CD4-positive, CD25-positive, alpha-beta regulatory T cell (primary cell): ENCODE measurements at regions not wholly inside any gene's neighbourhood (a gene's known extent, or its start where the extent isn't known, plus 50 kb on each side); places are given as distances from the start of the nearest gene placed in this dataset.
"Not testable (repeated sequence)": the region's sequence is repeated elsewhere in the genome, so short reads cannot be mapped to it uniquely, and the experiment has no call there.

Experiments used
- ATAC-seq, 2 donors: fragments of 150-1000 bp; cut with Tn5 transposase; one replicate each; pipeline ENCODE4 v1.10.0; 2021; ENCODE audit warnings: low read depth in 2 of 2, moderate number of reproducible peaks in 2 of 2, moderate library complexity in 1 of 2
- DNase-seq, 3 donors: peaks; one replicate each; pipeline versions ENCODE4 v3.0.0 to v3.0.0-alpha.2; 2012 to 2022; ENCODE audit warnings: mixed read lengths in 1 of 3
- H3K27ac ChIP-seq: one replicate; pipeline ENCODE4 v1.7.0; 2013; ENCODE audit warnings: mild to moderate bottlenecking, low read length; ENCODE audit not compliant: insufficient read depth, poor library complexity, severe bottlenecking
- H3K27me3 ChIP-seq: one replicate; pipeline ENCODE4 v1.7.0; 2013; ENCODE audit warnings: low read length; ENCODE audit not compliant: control insufficient read depth, insufficient read depth
- H3K36me3 ChIP-seq: one replicate; pipeline ENCODE4 v1.7.0; 2013; ENCODE audit warnings: mild to moderate bottlenecking, low read length, moderate library complexity; ENCODE audit not compliant: control insufficient read depth, insufficient read depth
- H3K4me1 ChIP-seq: 2 replicates; pipeline ENCODE4 v1.7.0; 2013; ENCODE audit warnings: mild to moderate bottlenecking, low read length; ENCODE audit not compliant: insufficient read depth, control insufficient read depth, poor library complexity, severe bottlenecking
- H3K4me3 ChIP-seq: one replicate; pipeline ENCODE4 v1.7.0; 2013; ENCODE audit warnings: low read depth, mild to moderate bottlenecking, low read length, moderate library complexity
- H3K9me3 ChIP-seq, 2 experiments: 1 replicate in 1 of 2; 2 replicates in 1 of 2; pipeline ENCODE4 v1.7.0; 2013; ENCODE audit warnings: low read length in 2 of 2, mild to moderate bottlenecking in 1 of 2, moderate library complexity in 1 of 2; ENCODE audit not compliant: control insufficient read depth in 2 of 2
- H3K27ac Mint-ChIP-seq, 3 donors: one replicate each; pipeline ENCODE4 v1.8.0; 2020 to 2022; ENCODE audit warnings: mild to moderate bottlenecking in 3 of 3, mixed read lengths in 3 of 3, moderate library complexity in 2 of 3
- H3K27me3 Mint-ChIP-seq: one replicate; pipeline ENCODE4 v1.8.0; 2022; ENCODE audit warnings: mild to moderate bottlenecking, mixed read lengths
- H3K36me3 Mint-ChIP-seq: one replicate; pipeline ENCODE4 v1.8.0; 2020; ENCODE audit warnings: mixed read lengths
- H3K4me1 Mint-ChIP-seq, 4 donors: one replicate each; pipeline ENCODE4 v1.8.0; 2020 to 2022; ENCODE audit warnings: mixed read lengths in 4 of 4, mild to moderate bottlenecking in 1 of 4
- H3K4me3 Mint-ChIP-seq, 4 donors: one replicate each; pipeline ENCODE4 v1.8.0; 2020 to 2022; ENCODE audit warnings: mild to moderate bottlenecking in 4 of 4, mixed read lengths in 4 of 4, moderate library complexity in 3 of 4
- H3K9me3 Mint-ChIP-seq, 7 donors: one replicate each; pipeline ENCODE4 v1.8.0; 2020 to 2022; ENCODE audit warnings: mixed read lengths in 7 of 7, mild to moderate bottlenecking in 3 of 7, moderate library complexity in 2 of 7

GRCh38 chr5:120320626-120321025 lies 143.5 kb upstream of the PRR16 start:
- peaks cover 0 to 8% (median 3%) of the 10 kb centered on the region in 7 donors for H3K9me3 Mint-ChIP-seq
- H3K27me3 ChIP-seq: no peaks in the 10 kb centered on the region
- no peaks in the 10 kb centered on the region for H3K4me1 ChIP-seq
- no peak overlapping the region for H3K27ac ChIP-seq
- H3K4me3 Mint-ChIP-seq: no peak overlapping the region
- no peaks in the 10 kb centered on the region for H3K36me3 Mint-ChIP-seq
- no peak overlapping the region for H3K4me3 ChIP-seq
- no peak for DNase-seq
- no peaks in the 10 kb centered on the region for H3K4me1 Mint-ChIP-seq
- no peaks in the 10 kb centered on the region for H3K36me3 ChIP-seq
- no peaks in the 10 kb centered on the region for H3K27me3 Mint-ChIP-seq
- no peak overlapping the region for H3K27ac Mint-ChIP-seq
- no peak for ATAC-seq
- H3K9me3 ChIP-seq: no peaks in the 10 kb centered on the region

DNA sequence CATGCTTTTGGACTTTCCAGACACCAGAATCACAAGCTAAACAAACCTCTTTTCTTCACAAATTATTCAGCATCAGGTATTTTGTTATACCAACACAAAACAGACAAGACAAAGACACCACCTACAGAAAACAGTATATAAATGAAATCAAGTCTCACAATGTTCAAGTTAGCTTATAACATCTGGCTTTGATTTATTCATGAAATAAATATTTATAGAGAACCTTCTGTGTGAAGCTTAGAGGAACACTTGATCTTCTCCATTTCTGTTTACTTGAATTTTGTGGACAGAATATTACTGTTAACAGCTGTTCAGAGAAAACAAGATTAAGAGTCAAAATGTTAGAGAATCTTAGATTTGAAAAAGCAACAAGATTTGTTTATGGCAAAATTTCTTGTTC lies 137.4 kb upstream of the PRR16 start:
- no peak overlapping the region for H3K4me3 Mint-ChIP-seq
- no peaks in the 10 kb centered on the region for H3K9me3 ChIP-seq
- no peaks in the 10 kb centered on the region for H3K36me3 ChIP-seq
- no peaks in the 10 kb centered on the region for H3K27me3 ChIP-seq
- DNase-seq (no peak), ATAC-seq (no peak)
- peaks cover 0 to 20% (median 5%) of the 10 kb centered on the region in 7 donors for H3K9me3 Mint-ChIP-seq
- no peak overlapping the region for H3K27ac Mint-ChIP-seq
- no peaks in the 10 kb centered on the region for H3K4me1 ChIP-seq
- H3K4me3 ChIP-seq: no peak overlapping the region
- H3K27me3 Mint-ChIP-seq: no peaks in the 10 kb centered on the region
- H3K36me3 Mint-ChIP-seq: no peaks in the 10 kb centered on the region
- H3K27ac ChIP-seq: no peak overlapping the region
- no peaks in the 10 kb centered on the region for H3K4me1 Mint-ChIP-seq

- no peaks in the 10 kb centered on the region for H3K27me3 ChIP-seq
- Mint-ChIP-seq H3K4me3 (no peak overlapping the region), H3K9me3 (peaks cover 0 to 20% (median 5%) of the 10 kb centered on the region in 7 donors), H3K27me3 (no peaks in the 10 kb centered on the region), H3K36me3 (no peaks in the 10 kb centered on the region), H3K27ac (no peak overlapping the region), H3K4me1 (no peaks in the 10 kb centered on the region)
- no peaks in the 10 kb centered on the region for H3K4me1 ChIP-seq
- H3K36me3 ChIP-seq: no peaks in the 10 kb centered on the region
- ATAC-seq: no peak
- no peak overlapping the region for H3K4me3 ChIP-seq
- H3K9me3 ChIP-seq: no peaks in the 10 kb centered on the region
- DNase-seq: no peak
- H3K27ac ChIP-seq: no peak overlapping the region
Measured at GRCh38 chr5:120327180-120327579, 136.9 kb upstream of the PRR16 start.

GRCh38 chr5:120329095-120329494 lies 135.0 kb upstream of the PRR16 start:
- Histone ChIP-seq H3K9me3 (no peaks in the 10 kb centered on the region), H3K36me3 (no peaks in the 10 kb centered on the region), H3K27me3 (no peaks in the 10 kb centered on the region), H3K4me3 (no peak overlapping the region), H3K27ac (no peak overlapping the region), H3K4me1 (no peaks in the 10 kb centered on the region)
- no peaks in the 10 kb centered on the region for H3K36me3 Mint-ChIP-seq
- H3K9me3 Mint-ChIP-seq: peaks cover 1 to 20% (median 5%) of the 10 kb centered on the region in 7 donors
- no peak overlapping the region for H3K4me3 Mint-ChIP-seq
- ATAC-seq (no peak), DNase-seq (no peak)
- H3K4me1 Mint-ChIP-seq: no peaks in the 10 kb centered on the region
- no peaks in the 10 kb centered on the region for H3K27me3 Mint-ChIP-seq
- H3K27ac Mint-ChIP-seq: no peak overlapping the region

GRCh38 chr5:120330558-120330957 lies 133.5 kb upstream of the PRR16 start:
- no peak overlapping the region for H3K4me3 ChIP-seq
- DNase-seq: no peak
- H3K9me3 ChIP-seq: no peaks in the 10 kb centered on the region
- Mint-ChIP-seq H3K27ac (no peak overlapping the region), H3K4me1 (no peaks in the 10 kb centered on the region), H3K36me3 (no peaks in the 10 kb centered on the region), H3K9me3 (peaks cover 1 to 16% (median 3%) of the 10 kb centered on the region in 7 donors), H3K4me3 (no peak overlapping the region), H3K27me3 (no peaks in the 10 kb centered on the region)
- no peaks in the 10 kb centered on the region for H3K27me3 ChIP-seq
- no peaks in the 10 kb centered on the region for H3K36me3 ChIP-seq
- ATAC-seq: no peak
- H3K4me1 ChIP-seq: no peaks in the 10 kb centered on the region
- H3K27ac ChIP-seq: no peak overlapping the region

- H3K4me1 Mint-ChIP-seq: no peaks in the 10 kb centered on the region
- peaks cover 0 to 8% (median 3%) of the 10 kb centered on the region in 7 donors for H3K9me3 Mint-ChIP-seq
- Histone ChIP-seq H3K4me3 (no peak overlapping the region), H3K9me3 (no peaks in the 10 kb centered on the region), H3K36me3 (no peaks in the 10 kb centered on the region), H3K27me3 (no peaks in the 10 kb centered on the region), H3K4me1 (no peaks in the 10 kb centered on the region), H3K27ac (no peak overlapping the region)
- H3K4me3 Mint-ChIP-seq: no peak overlapping the region
- no peaks in the 10 kb centered on the region for H3K27me3 Mint-ChIP-seq
- H3K36me3 Mint-ChIP-seq: no peaks in the 10 kb centered on the region
- ATAC-seq (no peak), DNase-seq (no peak)
- no peak overlapping the region for H3K27ac Mint-ChIP-seq
Measured at GRCh38 chr5:120344181-120344580, 119.9 kb upstream of the PRR16 start.

DNA sequence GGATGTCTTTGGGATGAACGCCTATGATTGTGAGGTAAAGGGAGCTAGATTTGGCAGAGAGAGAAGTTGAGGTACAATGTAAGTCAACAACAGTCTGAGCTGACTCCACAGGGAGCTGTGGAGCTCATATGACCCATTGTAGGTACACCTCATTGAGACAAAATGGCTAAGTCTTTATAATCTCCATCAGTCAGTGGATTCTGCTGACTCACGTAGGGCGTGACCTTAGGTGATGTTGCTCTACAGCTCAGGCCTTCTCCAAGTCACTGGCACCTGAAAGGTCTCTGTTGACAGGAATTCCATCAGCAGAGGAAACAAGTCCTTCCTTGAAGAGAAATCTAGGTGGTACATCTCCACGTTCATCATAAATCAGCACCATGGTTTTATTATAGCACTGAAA lies 118.2 kb upstream of the PRR16 start:
- H3K27ac ChIP-seq: no peak overlapping the region
- no peak overlapping the region for H3K4me3 Mint-ChIP-seq
- H3K9me3 Mint-ChIP-seq: peaks cover 0 to 7% (median 3%) of the 10 kb centered on the region in 7 donors
- ATAC-seq: no peak
- no peaks in the 10 kb centered on the region for H3K36me3 Mint-ChIP-seq
- H3K27me3 ChIP-seq: no peaks in the 10 kb centered on the region
- DNase-seq: no peak
- no peaks in the 10 kb centered on the region for H3K36me3 ChIP-seq
- no peaks in the 10 kb centered on the region for H3K4me1 ChIP-seq
- H3K27ac Mint-ChIP-seq: no peak overlapping the region
- no peaks in the 10 kb centered on the region for H3K27me3 Mint-ChIP-seq
- no peaks in the 10 kb centered on the region for H3K9me3 ChIP-seq
- no peaks in the 10 kb centered on the region for H3K4me1 Mint-ChIP-seq
- H3K4me3 ChIP-seq: no peak overlapping the region

- ATAC-seq, H3K27ac Mint-ChIP-seq: not testable (repeated sequence)
Measured at GRCh38 chr5:120351071-120351470, 113.0 kb upstream of the PRR16 start.

More at GRCh38 chr5:120351071-120351470, 113.0 kb upstream of the PRR16 start:
- H3K4me1 Mint-ChIP-seq, H3K9me3 ChIP-seq, H3K36me3 ChIP-seq, DNase-seq, H3K4me3 ChIP-seq, H3K27ac ChIP-seq, H3K36me3 Mint-ChIP-seq, H3K27me3 ChIP-seq, H3K27me3 Mint-ChIP-seq, H3K4me1 ChIP-seq, H3K4me3 Mint-ChIP-seq: not testable (repeated sequence)
- peaks cover 0 to 14% (median 3%) of the 10 kb centered on the region in 7 donors for H3K9me3 Mint-ChIP-seq
